GM12878 (cell line): ENCODE measurements at regions not wholly inside any gene's neighbourhood (a gene's known extent, or its start where the extent isn't known, plus 50 kb on each side); places are given as distances from the start of the nearest gene placed in this dataset.

ENCODE experiments used
- ATAC-seq: fragments of 200-7000 bp; cut with Tn5 transposase; 3 replicates; pipeline ENCODE4 v1.9.1; 2020; ENCODE audit warnings: mild to moderate bottlenecking, moderate library complexity
- BruUV-seq: library from RNA; stranded (reverse); fragments of 400-500 nt; replicated peaks from 2 replicates; lab custom pipeline; 2021; lab: Mats Ljungman, UMichigan
- CTCF ChIA-PET: fragments of 300-600 bp; sonication (Branson Sonifier 250); formaldehyde crosslinking; extraction: SDS; loops from one replicate; lab custom pipeline; 2021; ENCODE audit warnings: inconsistent platforms; lab: Yijun Ruan, JAX
- POLR2A ChIA-PET: fragments of 350-600 bp; formaldehyde crosslinking; extraction: SDS; loops from one replicate; lab custom pipeline; 2021; ENCODE audit warnings: inconsistent platforms; lab: Charles Lee
- RAD21 ChIA-PET: fragments of 300-600 bp; sonication (Branson Sonifier 250); formaldehyde crosslinking; loops from one replicate; lab custom pipeline; 2023; ENCODE audit warnings: antibody characterized with exemption; ENCODE audit not compliant: unreplicated experiment; lab: Charles Lee
- SMC1A ChIA-PET: fragments of 300-600 bp; sonication (Branson Sonifier 250); formaldehyde crosslinking; loops from one replicate; lab custom pipeline; 2023; ENCODE audit not compliant: unreplicated experiment, uncharacterized antibody; lab: Charles Lee
- DNase-seq: peaks from one replicate; pipeline ENCODE4 v3.0.0-alpha.2; 2011; ENCODE audit warnings: low read depth, low spot score
- FAIRE-seq: peaks from 3 replicates; lab custom pipeline; 2011; peaks lifted over from hg19 to GRCh38; lab: Jason Lieb, UNC
- H2AFZ ChIP-seq: 2 replicates; pipeline ENCODE4 v1.6.0; 2011; ENCODE audit warnings: low read depth, low read length, control low read depth; ENCODE audit not compliant: control insufficient read depth
- H3K27ac ChIP-seq: 2 replicates; pipeline ENCODE4 v1.5.1; 2011; ENCODE audit warnings: control low read depth; ENCODE audit not compliant: control insufficient read depth, insufficient read depth
- H3K27me3 ChIP-seq, 2 experiments: replicated peaks in 1 of 2; 2 replicates each; pipeline versions ENCODE4 v1.6.0 to v1.6.1; 2011; ENCODE audit warnings: low read length in 1 of 2; ENCODE audit not compliant: control insufficient read depth in 2 of 2, insufficient read depth in 2 of 2
- H3K36me3 ChIP-seq, 2 experiments: 2 replicates each; pipeline ENCODE4 v1.5.1; 2011; ENCODE audit warnings: low read length in 1 of 2; ENCODE audit not compliant: control insufficient read depth in 2 of 2, insufficient read depth in 2 of 2
- H3K4me1 ChIP-seq: 2 replicates; pipeline ENCODE4 v1.6.1; 2011; ENCODE audit warnings: mild to moderate bottlenecking, low read length, moderate library complexity, mixed read lengths; ENCODE audit not compliant: control insufficient read depth, insufficient read depth
- H3K4me2 ChIP-seq: 2 replicates; pipeline ENCODE4 v1.6.0; 2011; ENCODE audit warnings: control low read depth; ENCODE audit not compliant: control insufficient read depth, insufficient read depth
- H3K4me3 ChIP-seq: fragments of 200-600 bp; sonication (generic); 2 replicates; pipeline ENCODE4 v1.5.1; 2016
- H3K79me2 ChIP-seq: 2 replicates; pipeline ENCODE4 v1.6.0; 2011; ENCODE audit warnings: low read length; ENCODE audit not compliant: control insufficient read depth, insufficient read depth
- H3K9ac ChIP-seq: 2 replicates; pipeline ENCODE4 v1.8.0; 2011; ENCODE audit warnings: low read length, control low read depth, mixed read lengths; ENCODE audit not compliant: control insufficient read depth, insufficient read depth
- H3K9me3 ChIP-seq: replicated peaks from 3 replicates; pipeline ENCODE4 v1.5.1; 2011; ENCODE audit warnings: mild to moderate bottlenecking, low read length; ENCODE audit not compliant: control insufficient read depth, insufficient read depth
- H4K20me1 ChIP-seq: 2 replicates; pipeline ENCODE4 v1.6.0; 2011; ENCODE audit not compliant: control insufficient read depth, insufficient read depth
- CTCF ChIP-seq, 3 experiments: IDR thresholded peaks in 2 of 3; conservative IDR thresholded peaks in 1 of 3; 2 replicates each; pipeline ENCODE4 v1.5.1; 2011; ENCODE audit warnings: low read depth in 3 of 3, low read length in 3 of 3, mild to moderate bottlenecking in 3 of 3, control low read depth in 2 of 3, moderate library complexity in 2 of 3, inconsistent platforms in 1 of 3, mixed read lengths in 1 of 3; ENCODE audit not compliant: control insufficient read depth in 2 of 3, insufficient read depth in 1 of 3; ENCODE audit errors: extremely low read depth in 1 of 3
- KLF5 ChIP-seq: fragments of 450-650 bp; IDR thresholded peaks from 2 replicates; pipeline ENCODE4 v1.6.1; 2014; ENCODE audit warnings: mild to moderate bottlenecking; ENCODE audit not compliant: partially characterized antibody
- MTA3 ChIP-seq: IDR thresholded peaks from 2 replicates; pipeline ENCODE4 v1.6.1; 2012; ENCODE audit warnings: low read length, inconsistent platforms, borderline replicate concordance
- NFIC ChIP-seq: IDR thresholded peaks from 2 replicates; pipeline ENCODE4 v1.6.1; 2012; ENCODE audit warnings: low read depth, mild to moderate bottlenecking, inconsistent platforms, low read length, moderate library complexity
- POLR2AphosphoS5 ChIP-seq: IDR thresholded peaks from 2 replicates; pipeline ENCODE4 v1.6.1; 2011; ENCODE audit warnings: mild to moderate bottlenecking, low read length, inconsistent platforms
- PRDM15 ChIP-seq: fragments of 450-650 bp; formaldehyde crosslinking; IDR thresholded peaks from 2 replicates; pipeline ENCODE4 v1.4.0; 2020; ENCODE audit warnings: mild to moderate bottlenecking, moderate library complexity
- SIX5 ChIP-seq: IDR thresholded peaks from 2 replicates; pipeline ENCODE4 v1.6.1; 2011; ENCODE audit warnings: mild to moderate bottlenecking, low read depth, low read length, moderate library complexity; ENCODE audit not compliant: severe bottlenecking
- ZNF207 ChIP-seq: fragments of 450-650 bp; IDR thresholded peaks from 2 replicates; pipeline ENCODE4 v1.6.1; 2014; ENCODE audit warnings: antibody characterized with exemption, mild to moderate bottlenecking, borderline replicate concordance
- WGBS: methylation state at CpG from one replicate; pipeline ENCODE4 v1.1.6; 2016; ENCODE audit warnings: low lambda C conversion rate; ENCODE audit not compliant: insufficient replicate concordance, insufficient coverage; ENCODE audit errors: missing lambda C conversion rate; 5-methylcytosine and 5-hydroxymethylcytosine counted together
- in situ Hi-C: fragments of 300-500 bp; cut with MboI; formaldehyde crosslinking; loops from 9 replicates; pipeline ENCODE4 v1.14.3; 2018; ENCODE audit warnings: mixed read lengths
- intact Hi-C: fragments of 100-400 bp; cut with micrococcal nuclease; formaldehyde crosslinking; loops from one replicate; pipeline ENCODE4 v1.14.2; 2022; ENCODE audit not compliant: unreplicated experiment

GRCh38 chr2:238710032-238710735 is 137.7 kb upstream of the TWIST2 start:
- ChIA-PET POLR2A (no interaction called here), CTCF (no interaction called here), SMC1A (no interaction called here), RAD21 (no interaction called here)
- FAIRE-seq, result no peak
- Histone ChIP-seq H3K27me3 (no peaks in the 10 kb centered on the region), H3K36me3 (no peaks in the 10 kb centered on the region), H4K20me1 (no peaks in the 10 kb centered on the region), H3K4me1 (no peaks in the 10 kb centered on the region), H3K4me3 (no peak overlapping the region), H3K79me2 (no peaks in the 10 kb centered on the region), H2AFZ (no peak overlapping the region), H3K9me3 (no peaks in the 10 kb centered on the region), H3K9ac (no peak overlapping the region), H3K27ac (no peak overlapping the region), H3K4me2 (no peak overlapping the region)
- no TSS peak for BruUV-seq
- intact Hi-C loops, result no loop called here
- 5% methylated on average over 1 of the region's 1 CpG for WGBS
- no peak for DNase-seq
- in situ Hi-C loops, result no loop called here
- no peak for ATAC-seq
- TF ChIP-seq KLF5, result no peak
- TF ChIP-seq ZNF207, result no peak
- TF ChIP-seq MTA3, result no peak
- TF ChIP-seq POLR2AphosphoS5, result no peak
- no peak for TF ChIP-seq SIX5
- no peak for TF ChIP-seq PRDM15 (CRISPR knock-in tag)
- no peak for TF ChIP-seq NFIC
- no peak for TF ChIP-seq CTCF (IDR thresholded peaks at IDR 0.05 in 2 of 3, conservative IDR thresholded peaks at IDR 0.05 in 1 of 3; ENCODE audit: control insufficient read depth in 2 of 3, extremely low read depth in 1 of 3, insufficient read depth in 1 of 3, low read depth in 3 of 3, low read length in 3 of 3)
